Endothelial cell of umbilical vein (primary cell): ENCODE measurements at regions not wholly inside any gene's neighbourhood (a gene's known extent, or its start where the extent isn't known, plus 50 kb on each side); places are given as distances from the start of the nearest gene placed in this dataset.
A peak's percentile ranks its signal among the peaks of the same experiment; 100 is the strongest.

ENCODE experiments used
- CTCF ChIP-seq, 2 donors: IDR thresholded peaks; 1 replicate in 1 of 2; 2 replicates in 1 of 2; pipeline ENCODE4 v1.5.1; 2011; ENCODE audit warnings: low read length in 2 of 2, mild to moderate bottlenecking in 2 of 2, moderate library complexity in 2 of 2, control low read depth in 1 of 2, inconsistent platforms in 1 of 2, low read depth in 1 of 2; ENCODE audit not compliant: insufficient read depth in 1 of 2; ENCODE audit errors: extremely low read depth in 1 of 2
- FOS ChIP-seq: IDR thresholded peaks from 2 replicates; pipeline ENCODE4 v1.6.1; 2011; ENCODE audit warnings: mild to moderate bottlenecking, low read length, moderate library complexity, borderline replicate concordance; ENCODE audit not compliant: insufficient read depth
- GATA2 ChIP-seq: IDR thresholded peaks from 2 replicates; pipeline ENCODE4 v1.7.0; 2011; ENCODE audit warnings: low read depth, mild to moderate bottlenecking, moderate library complexity, mixed read lengths, low read length; ENCODE audit not compliant: insufficient read length, insufficient read depth
- MYC ChIP-seq: IDR thresholded peaks from one replicate; pipeline ENCODE4 v1.6.1; 2011; ENCODE audit warnings: mild to moderate bottlenecking, low read depth, low read length
- POLR2A ChIP-seq: IDR thresholded peaks from 2 replicates; pipeline ENCODE4 v1.6.1; 2012; ENCODE audit warnings: low read depth, mild to moderate bottlenecking, control low read depth, low read length
- POLR2AphosphoS5 ChIP-seq: IDR thresholded peaks from 2 replicates; pipeline ENCODE4 v1.6.1; 2012; ENCODE audit warnings: low read depth, mild to moderate bottlenecking, control low read depth, low read length, moderate library complexity; ENCODE audit not compliant: insufficient read depth

GRCh38 chr18:67302043-67302442 is 214.5 kb downstream of the DSEL start:
- TF ChIP-seq POLR2AphosphoS5 (no peak), POLR2A (no peak), CTCF (IDR thresholded peaks at IDR 0.05; ENCODE audit: extremely low read depth in 1 of 2, insufficient read depth in 1 of 2, low read depth in 1 of 2, low read length in 2 of 2) (no peak), MYC (no peak), FOS (peak; percentile 8), GATA2 (no peak)
